ENCODE measurements at regions not wholly inside any gene's neighbourhood (a gene's known extent, or its start where the extent isn't known, plus 50 kb on each side); places are given as distances from the start of the nearest gene placed in this dataset.

DNA sequence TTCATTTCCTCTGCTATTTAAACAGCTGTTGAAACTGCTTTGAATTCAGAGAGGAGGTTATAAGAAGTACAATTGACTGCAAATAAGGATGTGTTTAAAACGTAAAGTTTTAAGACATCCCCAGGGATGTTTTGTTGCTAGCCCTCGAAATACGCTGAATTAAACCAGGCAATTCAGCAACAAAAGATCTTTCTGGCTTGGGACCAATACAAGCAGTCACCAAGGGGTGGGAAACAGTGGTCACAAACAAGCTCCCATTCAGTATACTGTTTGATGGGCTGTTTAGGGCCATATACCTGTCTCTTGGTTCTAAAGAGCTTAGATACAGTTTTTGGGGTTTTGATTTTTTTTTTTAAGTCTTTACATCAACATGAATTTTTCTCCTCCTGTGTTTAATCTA lies 446.3 kb upstream of the POT1 start:
- no peak for DNase-seq
- H3K27ac Mint-ChIP-seq = no peak overlapping the region

DNA sequence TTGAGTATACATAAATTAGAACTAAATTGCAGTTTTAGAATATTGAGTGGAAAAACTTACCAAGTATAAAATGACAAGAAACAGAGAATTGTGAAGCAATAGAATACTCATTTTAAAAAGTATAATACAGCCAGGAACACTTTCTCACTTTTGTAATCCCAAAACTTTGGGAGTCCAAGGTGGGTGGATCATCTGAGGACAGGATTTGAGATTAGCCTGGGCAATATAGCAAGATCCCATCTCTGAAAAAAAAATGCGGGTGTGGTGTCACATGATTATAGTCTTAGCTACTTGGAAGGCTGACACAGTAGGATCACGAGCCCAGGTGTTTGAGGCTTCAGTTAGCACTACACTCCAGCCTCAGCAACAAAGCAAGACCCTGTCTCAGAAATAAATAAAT lies 440.9 kb upstream of the POT1 start:
- H3K27ac Mint-ChIP-seq = no peak overlapping the region
- H3K4me3 Mint-ChIP-seq = no peak overlapping the region
- ATAC-seq (no peak), DNase-seq (no peak)
- H3K4me1 Mint-ChIP-seq (ENCODE audit: low read depth) = no peaks in the 10 kb centered on the region
- no peaks in the 10 kb centered on the region for H3K36me3 Mint-ChIP-seq (ENCODE audit: low read depth)
- no peaks in the 10 kb centered on the region for H3K27me3 Mint-ChIP-seq (ENCODE audit: low read depth)
- POLR2A ChIA-PET = no interaction called here
- peaks cover 3% of the 10 kb centered on the region for H3K9me3 Mint-ChIP-seq (ENCODE audit: insufficient read depth)
- CTCF ChIA-PET = no interaction called here

More for the DNA sequence above, 446.3 kb upstream of the POT1 start:
- Mint-ChIP-seq H3K36me3 (ENCODE audit: low read depth) (no peaks in the 10 kb centered on the region), H3K9me3 (ENCODE audit: insufficient read depth) (no peaks in the 10 kb centered on the region), H3K4me1 (ENCODE audit: low read depth) (no peaks in the 10 kb centered on the region), H3K27me3 (ENCODE audit: low read depth) (no peaks in the 10 kb centered on the region), H3K4me3 (no peak overlapping the region)
- ChIA-PET POLR2A (no interaction called here), CTCF (interaction anchor here (0.5 kb wide), 1 partner anchor 300 kb away, joined by 3 read pairs; no protein-coding TSS in a partner anchor)
- no peak for ATAC-seq

DNA sequence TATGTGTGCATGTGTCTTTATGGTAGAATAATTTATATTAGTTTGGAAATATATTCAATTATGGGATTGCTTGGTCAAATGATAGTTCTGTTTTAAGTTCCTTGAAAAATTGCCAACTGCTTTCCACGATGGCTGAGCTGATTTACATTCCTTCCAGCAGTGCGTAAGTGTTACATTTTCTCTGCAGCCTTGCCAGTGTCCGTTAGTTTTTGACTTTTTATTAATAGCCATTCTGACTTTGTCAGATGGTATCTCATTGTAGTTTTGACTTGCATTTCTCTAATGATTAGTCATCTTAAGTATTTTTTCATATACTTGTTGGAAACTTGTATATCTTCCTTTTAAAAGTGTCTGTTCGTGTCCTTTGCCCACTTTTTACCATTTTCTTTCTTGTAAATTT lies 434.2 kb upstream of the POT1 start:
- ChIA-PET CTCF (no interaction called here), POLR2A (no interaction called here)
- Mint-ChIP-seq H3K9me3 (ENCODE audit: insufficient read depth) (peaks cover 3% of the 10 kb centered on the region), H3K27me3 (ENCODE audit: low read depth) (no peaks in the 10 kb centered on the region), H3K36me3 (ENCODE audit: low read depth) (no peaks in the 10 kb centered on the region), H3K4me3 (no peak overlapping the region), H3K27ac (no peak overlapping the region), H3K4me1 (ENCODE audit: low read depth) (no peaks in the 10 kb centered on the region)
- ATAC-seq = no peak
- DNase-seq = no peak

DNA sequence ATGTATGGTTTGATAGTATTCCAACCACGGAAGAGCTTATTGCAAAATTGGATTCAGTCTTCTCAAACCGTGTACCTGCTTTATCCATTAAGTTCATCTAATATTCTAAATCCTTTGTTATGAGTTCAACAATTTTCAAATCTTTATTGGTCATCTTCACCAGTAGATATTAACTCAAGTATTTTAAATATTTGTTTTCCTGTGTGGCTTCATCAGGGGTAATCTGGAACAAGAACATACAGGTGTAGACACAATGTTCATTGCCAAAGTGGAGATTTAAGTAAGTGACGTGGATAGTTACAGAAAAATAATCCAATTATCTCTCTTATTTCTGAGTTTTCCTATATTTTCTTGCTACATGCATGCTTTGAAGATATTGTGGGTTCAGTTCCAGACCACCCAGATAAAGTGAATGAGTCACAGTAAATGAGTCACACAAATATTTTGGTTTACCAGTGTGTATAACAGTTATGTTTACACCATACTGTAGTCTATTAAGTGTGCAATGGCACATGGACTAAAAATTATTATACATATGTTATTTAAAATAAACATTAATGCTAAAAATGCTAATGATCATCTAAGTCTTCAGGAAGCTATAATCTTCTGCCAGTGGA lies 429.0 kb upstream of the POT1 start:
- ChIA-PET POLR2A (no interaction called here), CTCF (no interaction called here)
- H3K36me3 Mint-ChIP-seq (ENCODE audit: low read depth) = no peaks in the 10 kb centered on the region
- no peak for DNase-seq
- H3K9me3 Mint-ChIP-seq (ENCODE audit: insufficient read depth) = no peaks in the 10 kb centered on the region
- H3K4me3 Mint-ChIP-seq = no peak overlapping the region
- H3K27ac Mint-ChIP-seq = no peak overlapping the region
- ATAC-seq = no peak
- H3K27me3 Mint-ChIP-seq (ENCODE audit: low read depth) = no peaks in the 10 kb centered on the region
- no peaks in the 10 kb centered on the region for H3K4me1 Mint-ChIP-seq (ENCODE audit: low read depth)

DNA sequence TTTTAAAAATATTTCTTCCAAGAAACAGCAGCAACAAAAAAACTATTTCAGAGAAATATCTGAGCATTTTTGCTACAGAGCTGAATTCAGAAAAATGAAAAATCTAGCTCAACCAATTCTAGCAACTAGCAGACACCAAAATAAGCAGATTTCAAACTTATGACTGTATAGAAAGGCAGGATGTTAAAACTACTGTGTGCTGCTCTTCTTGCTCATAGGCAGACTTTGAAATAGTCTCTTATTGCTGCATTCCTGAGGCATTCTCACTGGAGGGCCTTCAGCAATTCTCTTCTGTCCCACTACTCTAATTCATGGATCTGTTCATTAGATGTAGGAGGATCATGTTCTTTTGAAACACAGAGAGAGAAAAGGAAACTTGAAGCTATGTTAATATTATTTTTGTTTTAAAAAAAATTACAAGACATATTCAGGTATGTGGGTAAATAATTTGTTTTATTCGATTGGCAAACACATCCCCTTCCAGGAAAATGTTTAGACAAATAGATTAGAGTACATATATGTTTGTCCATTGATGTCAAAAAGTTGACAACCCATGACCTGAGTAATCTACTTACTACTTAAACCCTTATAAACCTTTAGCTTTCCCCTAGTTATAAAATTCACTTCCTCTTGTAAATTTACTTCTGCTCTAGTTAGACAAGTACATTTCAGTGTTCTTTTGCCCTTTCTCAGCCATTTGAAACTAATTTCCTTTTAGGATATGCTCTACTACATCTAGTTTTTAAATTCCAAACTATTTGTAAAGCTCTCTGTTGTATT lies 428.2 kb upstream of the POT1 start:
- no peaks in the 10 kb centered on the region for H3K36me3 Mint-ChIP-seq (ENCODE audit: low read depth)
- no peaks in the 10 kb centered on the region for H3K9me3 Mint-ChIP-seq (ENCODE audit: insufficient read depth)
- no peak for ATAC-seq
- H3K4me1 Mint-ChIP-seq (ENCODE audit: low read depth) = no peaks in the 10 kb centered on the region
- ChIA-PET CTCF (no interaction called here), POLR2A (no interaction called here)
- H3K27ac Mint-ChIP-seq = no peak overlapping the region
- no peaks in the 10 kb centered on the region for H3K27me3 Mint-ChIP-seq (ENCODE audit: low read depth)
- DNase-seq = no peak
- no peak overlapping the region for H3K4me3 Mint-ChIP-seq

DNA sequence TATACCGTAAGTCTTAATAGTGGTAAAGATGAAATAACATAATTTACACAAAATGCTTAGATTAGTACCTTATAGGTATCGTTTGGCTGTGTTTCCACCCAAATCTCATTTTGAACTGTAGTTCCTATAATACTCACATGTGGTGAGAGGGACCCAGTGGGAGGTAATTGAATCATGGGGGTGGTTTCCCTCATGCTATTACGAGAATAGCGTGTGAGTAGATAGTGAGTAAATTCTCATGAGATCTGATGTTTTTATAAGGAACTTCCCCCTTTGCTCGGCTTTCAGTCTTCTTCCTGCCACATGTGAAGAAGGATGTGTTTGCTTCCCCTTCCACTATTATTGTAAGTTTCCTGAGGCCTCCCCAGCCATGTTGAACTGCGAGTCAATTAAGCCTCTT lies 426.3 kb upstream of the POT1 start:
- H3K4me3 Mint-ChIP-seq = no peak overlapping the region
- H3K27me3 Mint-ChIP-seq (ENCODE audit: low read depth) = no peaks in the 10 kb centered on the region
- no peaks in the 10 kb centered on the region for H3K4me1 Mint-ChIP-seq (ENCODE audit: low read depth)
- ChIA-PET CTCF (no interaction called here), POLR2A (no interaction called here)
- no peaks in the 10 kb centered on the region for H3K36me3 Mint-ChIP-seq (ENCODE audit: low read depth)
- H3K27ac Mint-ChIP-seq = no peak overlapping the region
- no peak for DNase-seq
- no peak for ATAC-seq
- no peaks in the 10 kb centered on the region for H3K9me3 Mint-ChIP-seq (ENCODE audit: insufficient read depth)

DNA sequence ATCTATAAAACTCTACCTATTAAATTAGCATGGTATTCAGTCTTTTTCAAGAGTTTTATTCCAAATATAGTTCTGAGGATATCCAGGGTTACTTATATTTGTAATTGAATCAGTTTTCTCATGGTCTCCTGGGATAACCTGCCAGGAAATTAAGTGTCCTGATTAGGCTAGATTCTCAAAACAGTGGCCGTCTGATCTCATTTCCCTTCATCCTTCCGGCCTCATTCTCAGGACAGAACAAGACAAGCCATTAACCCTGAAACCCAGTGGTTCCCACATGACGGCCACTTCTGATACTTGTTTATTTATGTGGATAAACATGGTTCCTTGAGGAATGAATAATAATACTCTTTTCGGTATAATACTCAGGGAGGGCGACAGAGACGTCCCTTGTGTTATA lies 417.6 kb upstream of the POT1 start:
- Mint-ChIP-seq H3K27me3 (ENCODE audit: low read depth) (no peaks in the 10 kb centered on the region), H3K36me3 (ENCODE audit: low read depth) (no peaks in the 10 kb centered on the region), H3K9me3 (ENCODE audit: insufficient read depth) (no peaks in the 10 kb centered on the region), H3K4me1 (ENCODE audit: low read depth) (no peaks in the 10 kb centered on the region), H3K27ac (no peak overlapping the region), H3K4me3 (no peak overlapping the region)
- POLR2A ChIA-PET = no interaction called here
- no peak for ATAC-seq
- no peak for DNase-seq
- CTCF ChIA-PET = no interaction called here

DNA sequence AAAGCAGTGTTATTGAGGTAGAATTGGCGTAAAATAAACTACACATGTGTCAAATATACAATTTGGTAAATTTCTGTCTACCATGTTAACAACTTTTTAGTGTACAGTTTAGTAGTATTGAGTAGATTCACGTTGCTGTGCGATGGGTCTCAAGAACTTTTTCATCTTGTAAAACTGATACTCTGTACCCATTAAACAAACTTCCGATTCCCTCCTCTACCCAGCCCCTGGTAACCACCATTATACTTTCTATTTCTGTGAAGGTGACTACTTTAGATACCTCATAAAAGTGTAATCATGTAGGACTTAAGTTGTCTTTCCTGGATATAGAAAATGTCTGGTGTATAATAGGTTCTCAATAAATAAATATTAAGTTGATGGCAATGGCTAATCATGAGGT lies 408.5 kb upstream of the POT1 start:
- Mint-ChIP-seq H3K4me1 (ENCODE audit: low read depth) (no peaks in the 10 kb centered on the region), H3K9me3 (ENCODE audit: insufficient read depth) (peaks cover 8% of the 10 kb centered on the region), H3K27ac (no peak overlapping the region), H3K27me3 (ENCODE audit: low read depth) (no peaks in the 10 kb centered on the region), H3K4me3 (no peak overlapping the region), H3K36me3 (ENCODE audit: low read depth) (no peaks in the 10 kb centered on the region)
- ChIA-PET POLR2A (no interaction called here), CTCF (no interaction called here)
- DNase-seq (no peak), ATAC-seq (no peak)

DNA sequence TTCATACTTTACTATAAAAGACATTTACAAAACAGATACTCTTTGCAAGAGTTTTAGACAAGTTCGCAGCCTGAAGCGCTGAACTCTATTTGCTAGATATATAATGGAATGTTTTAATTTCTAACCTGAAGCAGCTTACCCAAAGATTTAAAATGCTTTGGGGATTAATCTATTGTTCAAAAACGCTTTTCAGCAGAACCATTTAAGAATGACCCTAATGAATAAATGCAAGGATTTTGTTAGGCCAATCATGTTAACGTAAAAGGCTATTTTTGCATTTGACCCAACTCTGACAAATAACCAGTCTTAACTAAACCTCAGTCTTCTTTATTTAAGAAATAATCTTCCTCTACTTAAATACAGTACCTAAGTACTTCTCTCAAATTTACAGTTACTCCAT lies 406.7 kb upstream of the POT1 start:
- CTCF ChIA-PET = no interaction called here
- H3K27ac Mint-ChIP-seq = no peak overlapping the region
- ATAC-seq (no peak), DNase-seq (no peak)
- POLR2A ChIA-PET = no interaction called here
- no peaks in the 10 kb centered on the region for H3K4me1 Mint-ChIP-seq (ENCODE audit: low read depth)
- H3K9me3 Mint-ChIP-seq (ENCODE audit: insufficient read depth) = peaks cover 8% of the 10 kb centered on the region
- no peak overlapping the region for H3K4me3 Mint-ChIP-seq
- H3K27me3 Mint-ChIP-seq (ENCODE audit: low read depth) = no peaks in the 10 kb centered on the region
- no peaks in the 10 kb centered on the region for H3K36me3 Mint-ChIP-seq (ENCODE audit: low read depth)

DNA sequence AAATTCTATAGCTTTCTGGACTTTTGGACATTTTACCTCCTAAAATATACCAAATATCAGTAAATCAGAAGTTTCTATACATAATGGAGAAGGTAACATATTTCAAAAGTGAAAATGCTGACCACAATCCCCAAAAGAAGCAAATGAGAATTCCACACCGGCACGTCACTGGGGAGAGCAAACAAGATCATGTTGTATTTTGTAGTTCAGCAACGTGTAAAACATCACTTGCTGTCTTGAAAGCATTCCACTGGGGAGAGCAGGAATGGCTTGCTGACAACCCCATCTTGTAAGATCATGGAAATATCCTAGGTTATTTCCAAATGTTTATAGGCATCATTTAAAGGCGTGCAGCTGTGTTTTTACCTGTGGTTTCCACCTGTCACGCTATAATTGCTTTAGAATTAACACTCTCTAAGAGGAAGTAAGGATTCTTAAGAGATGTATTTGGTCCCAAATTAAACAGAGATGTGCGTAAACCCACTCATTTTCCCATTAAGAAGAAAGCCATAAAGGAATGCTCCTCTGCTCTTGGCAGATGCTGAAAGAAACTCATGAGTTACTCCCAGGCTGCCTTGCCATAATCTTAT lies 397.1 kb upstream of the POT1 start:
- ChIA-PET CTCF (no interaction called here), POLR2A (no interaction called here)
- no peaks in the 10 kb centered on the region for H3K4me1 Mint-ChIP-seq (ENCODE audit: low read depth)
- ATAC-seq (no peak), DNase-seq (no peak)
- H3K4me3 Mint-ChIP-seq = no peak overlapping the region
- no peaks in the 10 kb centered on the region for H3K27me3 Mint-ChIP-seq (ENCODE audit: low read depth)
- H3K9me3 Mint-ChIP-seq (ENCODE audit: insufficient read depth) = peaks cover 5% of the 10 kb centered on the region
- no peaks in the 10 kb centered on the region for H3K36me3 Mint-ChIP-seq (ENCODE audit: low read depth)
- no peak overlapping the region for H3K27ac Mint-ChIP-seq

DNA sequence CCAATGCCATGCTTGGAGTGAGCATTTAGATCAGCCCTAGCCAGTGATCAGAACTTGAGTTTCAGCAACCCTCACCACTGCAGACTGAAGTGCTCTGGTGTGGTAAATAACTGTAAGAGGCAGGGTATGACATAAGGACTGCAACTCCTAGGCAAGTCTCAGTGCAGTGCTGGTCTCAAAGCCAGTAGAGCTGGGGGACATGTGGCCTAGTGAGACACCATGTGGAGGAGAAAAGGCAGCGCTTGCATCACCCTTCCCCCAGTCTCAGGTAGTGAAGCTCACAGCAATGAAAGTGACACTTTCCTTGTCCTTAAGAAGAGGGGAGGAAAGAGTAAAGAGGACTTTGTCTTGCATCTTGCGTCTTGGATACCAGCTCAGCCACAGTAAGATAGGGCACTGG lies 386.8 kb upstream of the POT1 start:
- DNase-seq = no peak
- ChIA-PET CTCF (no interaction called here), POLR2A (no interaction called here)
- H3K36me3 Mint-ChIP-seq (ENCODE audit: low read depth) = no peaks in the 10 kb centered on the region
- no peak overlapping the region for H3K27ac Mint-ChIP-seq
- ATAC-seq = no peak
- no peaks in the 10 kb centered on the region for H3K4me1 Mint-ChIP-seq (ENCODE audit: low read depth)
- peaks cover 4% of the 10 kb centered on the region for H3K9me3 Mint-ChIP-seq (ENCODE audit: insufficient read depth)
- H3K4me3 Mint-ChIP-seq = no peak overlapping the region
- no peaks in the 10 kb centered on the region for H3K27me3 Mint-ChIP-seq (ENCODE audit: low read depth)

DNA sequence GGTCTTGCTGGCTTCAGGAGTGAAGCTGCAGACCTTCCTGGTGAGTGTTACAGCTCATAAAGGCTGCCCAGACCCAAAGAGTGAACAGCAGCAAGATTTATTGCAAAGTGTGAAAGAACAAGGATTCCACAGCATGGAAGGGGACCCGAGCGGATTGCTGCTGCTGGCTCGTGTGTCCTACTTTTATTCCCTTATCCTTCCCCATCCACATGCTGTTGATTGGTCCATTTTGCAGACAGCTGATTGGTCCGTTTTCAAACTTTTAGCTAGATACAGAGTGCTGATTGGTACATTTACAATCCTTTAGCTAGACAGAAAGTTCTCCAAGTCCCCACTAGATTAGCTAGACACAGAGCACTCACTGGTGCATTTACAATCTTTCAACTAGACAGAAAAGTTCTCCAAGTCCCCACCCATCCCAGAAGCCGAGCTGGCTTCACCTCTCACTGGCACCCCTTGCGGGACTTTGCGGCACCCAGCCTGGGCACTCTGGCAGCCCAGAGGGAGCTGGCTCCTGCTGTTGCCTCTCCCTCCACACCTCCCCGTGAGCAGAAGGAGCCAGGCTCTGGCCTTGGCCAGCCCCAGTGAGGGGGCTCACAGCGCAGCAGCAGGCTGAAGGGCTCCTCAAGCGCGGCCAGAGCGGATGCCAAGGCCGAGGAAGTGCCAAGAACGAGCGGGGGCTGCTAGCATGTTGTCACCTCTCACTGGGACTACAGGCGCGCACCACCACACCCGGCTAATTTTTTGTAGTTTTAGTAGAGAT lies 369.6 kb upstream of the POT1 start:
- H3K4me3 Mint-ChIP-seq = no peak overlapping the region
- CTCF ChIA-PET = no interaction called here
- H3K27ac Mint-ChIP-seq = no peak overlapping the region
- no peaks in the 10 kb centered on the region for H3K36me3 Mint-ChIP-seq (ENCODE audit: low read depth)
- ATAC-seq = no peak
- DNase-seq = no peak
- no peaks in the 10 kb centered on the region for H3K4me1 Mint-ChIP-seq (ENCODE audit: low read depth)
- POLR2A ChIA-PET = no interaction called here
- no peaks in the 10 kb centered on the region for H3K27me3 Mint-ChIP-seq (ENCODE audit: low read depth)
- no peaks in the 10 kb centered on the region for H3K9me3 Mint-ChIP-seq (ENCODE audit: insufficient read depth)

Data from activated CD8-positive, alpha-beta T cell treated with anti-CD3 and anti-CD28 coated beads, Interleukin-2, amount 10 ng/mL, durations not matched to agents 7 days and 5 days (primary cell).